ENCODE measurements at regions not wholly inside any gene's neighbourhood (a gene's known extent, or its start where the extent isn't known, plus 50 kb on each side); places are given as distances from the start of the nearest gene placed in this dataset.

GRCh38 chr3:137205394-137206045 lies 247.7 kb downstream of the IL20RB start:
- no peak for DNase-seq

- DNase-seq: no peak
These were observed 249.8 kb downstream of the IL20RB start for GRCh38 chr3:137207616-137208015.

GRCh38 chr3:137217733-137218132 lies 259.9 kb downstream of the IL20RB start:
- no peak for DNase-seq

DNA sequence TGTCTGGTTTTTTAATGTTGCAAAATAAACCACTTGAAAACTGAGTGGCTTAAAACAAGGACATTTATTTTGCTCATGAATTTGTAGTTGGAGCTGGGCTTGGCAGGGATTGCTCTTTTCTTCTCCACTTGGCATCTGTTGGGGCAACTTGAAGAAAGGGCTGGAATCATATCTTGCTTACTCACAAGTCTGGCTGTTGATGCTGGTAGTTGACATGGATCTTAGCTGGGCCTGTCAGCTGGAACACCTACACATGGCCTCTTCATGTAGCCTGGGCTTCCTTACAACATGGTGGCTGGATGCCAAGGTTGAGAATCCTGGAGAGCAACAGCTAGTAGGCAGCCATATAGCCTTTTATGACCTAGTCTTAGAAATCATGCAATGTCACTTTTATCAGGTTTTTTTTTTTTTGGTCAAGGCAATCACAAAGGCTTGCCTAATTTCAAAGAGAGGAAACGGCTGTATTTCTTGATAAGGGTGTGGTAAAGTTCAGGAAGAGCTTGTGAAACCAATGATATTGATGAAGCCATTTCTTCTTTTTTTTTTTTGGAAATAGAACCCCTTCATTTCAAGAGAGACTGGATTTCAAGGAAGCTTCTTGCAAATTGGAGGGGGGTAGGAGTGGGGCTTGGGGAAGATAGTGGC lies 262.1 kb downstream of the IL20RB start:
- no peak for DNase-seq

GRCh38 chr3:137222736-137223225 lies 265.0 kb downstream of the IL20RB start:
- DNase-seq: no peak

GRCh38 chr3:137224464-137224863 lies 266.7 kb downstream of the IL20RB start:
- DNase-seq: no peak

DNA sequence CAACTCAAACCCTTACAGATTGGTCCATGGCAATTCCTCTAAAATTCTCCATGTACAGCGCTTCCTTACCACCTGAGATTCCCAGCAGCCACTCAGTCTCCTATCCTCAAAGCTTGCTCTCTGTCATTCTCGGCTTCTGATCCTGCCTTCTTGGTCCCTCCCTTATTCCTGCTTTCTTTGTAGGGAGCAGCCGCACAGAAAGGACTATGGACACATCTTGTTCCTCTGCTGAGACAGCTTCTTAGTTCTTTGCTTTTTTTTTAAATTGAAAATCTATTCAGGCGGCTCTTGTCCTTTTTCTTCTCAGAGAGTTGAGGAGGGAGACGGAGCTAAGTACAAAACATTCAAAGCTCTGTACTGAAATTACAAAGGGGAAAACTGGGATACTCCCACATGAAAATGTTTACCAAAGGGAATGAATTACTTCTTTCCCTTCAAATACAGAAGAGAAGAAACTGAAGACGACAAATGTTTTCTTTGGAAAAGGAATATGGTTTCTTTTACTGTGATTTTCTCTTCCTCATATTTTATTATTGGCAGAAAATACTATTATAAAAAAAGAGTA lies 285.1 kb downstream of the IL20RB start:
- no peak for DNase-seq

DNA sequence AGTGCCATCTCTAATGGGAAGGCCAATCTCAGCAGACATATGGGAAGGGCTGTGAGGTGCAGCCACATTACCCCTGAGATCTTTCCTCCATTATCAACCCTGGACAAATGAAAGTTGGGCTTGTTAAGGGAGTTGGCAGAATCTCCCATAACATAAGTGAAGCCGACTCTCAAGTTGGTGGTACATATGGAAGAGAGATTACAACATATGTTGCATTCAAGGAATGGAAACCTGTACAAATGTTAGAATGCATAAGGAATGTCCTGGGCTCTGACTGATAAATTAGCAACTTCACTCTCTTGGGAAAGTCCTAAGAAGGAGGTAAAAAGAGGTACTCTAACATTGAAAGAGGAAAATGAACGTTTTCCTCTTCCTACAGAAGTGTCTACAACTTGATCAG lies 288.7 kb downstream of the IL20RB start:
- DNase-seq: no peak

DNA sequence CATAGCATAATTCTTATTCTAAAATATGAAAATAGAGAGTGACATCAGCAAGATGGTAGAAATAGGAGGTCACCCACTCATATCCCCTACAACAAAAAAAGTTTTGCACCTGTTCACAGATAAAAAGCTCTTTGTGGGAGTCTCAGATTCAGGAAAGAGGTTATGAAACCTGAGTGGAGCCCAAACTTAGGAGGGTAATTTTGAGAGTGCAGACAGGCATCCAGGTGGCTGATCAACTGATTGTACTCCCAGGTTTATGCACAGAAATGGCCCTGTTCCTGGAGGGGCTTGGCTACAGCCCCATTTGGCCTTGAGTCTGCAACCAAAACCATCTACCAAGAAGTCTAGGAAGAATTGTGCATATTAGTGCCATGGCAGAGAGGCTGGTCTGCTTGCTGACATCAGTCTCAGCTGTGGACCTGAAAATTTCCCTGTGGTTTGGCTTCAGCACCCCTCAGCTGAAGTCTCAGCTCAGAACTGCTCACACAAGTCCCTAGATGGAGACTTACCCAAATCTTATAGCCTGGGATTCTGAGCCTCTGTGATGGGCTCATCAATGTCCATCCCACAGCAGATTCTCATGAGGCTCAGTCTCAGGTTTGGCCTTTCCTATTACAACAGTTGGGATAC lies 291.6 kb downstream of the IL20RB start:
- no peak for DNase-seq

DNA sequence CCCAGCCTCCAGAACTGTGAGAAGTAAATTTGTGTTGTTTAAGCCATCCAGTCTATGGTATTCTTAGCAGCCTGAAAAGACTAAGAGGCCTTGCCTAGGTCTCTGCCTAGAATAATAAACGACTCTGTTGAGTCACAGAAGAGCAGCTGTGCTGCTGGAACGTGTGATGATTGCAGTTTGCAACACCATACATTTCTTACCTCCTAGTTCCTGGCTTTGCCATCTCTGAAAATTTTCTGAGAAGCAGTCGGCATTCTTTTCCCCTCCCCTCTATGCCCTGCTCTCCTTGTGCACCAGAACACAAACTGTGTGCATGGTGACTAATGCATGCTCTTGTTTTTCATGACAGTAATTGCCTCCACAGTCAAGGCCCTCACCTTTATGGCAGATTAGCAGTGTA lies 301.3 kb downstream of the IL20RB start:
- no peak for DNase-seq

GRCh38 chr3:137259701-137260100 lies 301.9 kb downstream of the IL20RB start:
- no peak for DNase-seq

- DNase-seq: no peak
These were observed 306.5 kb downstream of the IL20RB start for GRCh38 chr3:137264071-137264820.

- DNase-seq: no peak
These were observed 307.1 kb downstream of the IL20RB start for GRCh38 chr3:137264843-137265330.

GRCh38 chr3:137282871-137283270 lies 325.1 kb downstream of the IL20RB start:
- no peak for DNase-seq

GRCh38 chr3:137285924-137286323 lies 328.1 kb downstream of the IL20RB start:
- no peak for DNase-seq

GRCh38 chr3:137293086-137293485 lies 335.3 kb downstream of the IL20RB start:
- no peak for DNase-seq

DNA sequence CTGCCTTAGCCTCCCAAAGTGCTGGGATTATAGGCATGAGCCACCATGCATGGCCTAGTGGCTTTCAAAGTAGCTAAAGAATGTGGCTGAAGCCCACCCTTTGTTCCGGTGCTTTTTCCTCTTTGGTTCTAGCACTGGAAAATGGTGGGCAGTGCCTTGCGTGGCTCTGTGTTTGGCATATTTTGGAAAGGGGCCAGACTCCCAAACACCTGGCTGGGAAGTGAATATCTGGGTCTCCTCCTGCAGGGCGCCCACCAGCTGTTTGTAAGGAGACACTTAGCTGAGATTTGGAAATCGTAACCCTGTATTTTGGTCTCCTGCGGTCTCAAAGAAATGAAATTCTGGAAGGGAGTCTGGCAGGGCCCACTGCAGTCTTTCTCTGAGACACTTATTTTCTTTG lies 336.4 kb downstream of the IL20RB start:
- no peak for DNase-seq

GRCh38 chr3:137294839-137295238 lies 337.1 kb downstream of the IL20RB start:
- DNase-seq: no peak

- no peak for DNase-seq
These were observed 337.6 kb downstream of the IL20RB start for GRCh38 chr3:137295336-137295735.

DNA sequence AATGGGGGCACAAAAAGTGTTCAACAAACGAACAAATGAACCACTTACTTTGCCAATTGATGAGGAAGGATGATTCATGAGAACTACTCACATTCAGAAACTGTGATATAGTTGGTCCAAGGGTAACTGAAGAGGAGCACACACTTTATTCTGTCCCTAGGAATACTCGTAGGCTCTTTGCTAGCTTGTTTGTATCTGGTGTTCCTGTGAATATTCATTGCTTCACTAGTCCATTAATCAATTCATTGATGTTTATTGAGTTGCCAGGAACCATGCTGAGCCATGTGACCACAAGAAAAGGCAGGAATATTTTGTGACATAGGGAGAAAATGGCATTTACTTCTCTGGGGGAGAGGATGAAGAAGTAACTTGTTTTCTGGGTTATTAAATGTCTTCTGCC lies 338.3 kb downstream of the IL20RB start:
- no peak for DNase-seq

GRCh38 chr3:137297770-137298169 lies 340.0 kb downstream of the IL20RB start:
- no peak for DNase-seq

- no peak for DNase-seq
These were observed 342.9 kb downstream of the IL20RB start for GRCh38 chr3:137300703-137301102.
